Smooth muscle cell (in vitro differentiated cells): ENCODE measurements at regions not wholly inside any gene's neighbourhood (a gene's known extent, or its start where the extent isn't known, plus 50 kb on each side); places are given as distances from the start of the nearest gene placed in this dataset.

ENCODE experiments used
- DNase-seq: peaks from one replicate; lab custom pipeline; 2025; ENCODE audit not compliant: unreplicated experiment; lab: John Stamatoyannopoulos, UW
- H2AFZ ChIP-seq: fragments of 200-600 bp; sonication (generic); 2 replicates; pipeline ENCODE4 v1.6.0; 2016; ENCODE audit warnings: antibody characterized with exemption, low read depth, mild to moderate bottlenecking
- H3F3A ChIP-seq: fragments of 200-600 bp; sonication (generic); 2 replicates; pipeline ENCODE4 v1.6.0; 2017; ENCODE audit warnings: antibody characterized with exemption, low read depth
- H3K27ac ChIP-seq: fragments of 200-600 bp; sonication (generic); 2 replicates; pipeline ENCODE4 v1.5.1; 2016; ENCODE audit warnings: low read depth, mild to moderate bottlenecking
- H3K27me3 ChIP-seq: fragments of 200-600 bp; sonication (generic); 2 replicates; pipeline ENCODE4 v1.6.1; 2016; ENCODE audit warnings: low read depth, mild to moderate bottlenecking
- H3K36me3 ChIP-seq: fragments of 200-600 bp; sonication (generic); 2 replicates; pipeline ENCODE4 v1.5.1; 2016; ENCODE audit warnings: low read depth
- H3K4me1 ChIP-seq: fragments of 200-600 bp; sonication (generic); 2 replicates; pipeline ENCODE4 v1.5.1; 2016; ENCODE audit warnings: low read depth
- H3K4me2 ChIP-seq: fragments of 200-600 bp; sonication (generic); 2 replicates; pipeline ENCODE4 v1.6.0; 2016; ENCODE audit warnings: mild to moderate bottlenecking
- H3K4me3 ChIP-seq: fragments of 200-600 bp; sonication (generic); 2 replicates; pipeline ENCODE4 v1.5.1; 2016; ENCODE audit warnings: mild to moderate bottlenecking
- H3K79me2 ChIP-seq: fragments of 200-600 bp; sonication (generic); 2 replicates; pipeline ENCODE4 v1.6.0; 2016; ENCODE audit warnings: low read depth, mild to moderate bottlenecking
- H3K9ac ChIP-seq: fragments of 200-600 bp; sonication (generic); 2 replicates; pipeline ENCODE4 v1.6.0; 2016; ENCODE audit warnings: low read depth
- H3K9me3 ChIP-seq: fragments of 200-600 bp; sonication (generic); replicated peaks from 2 replicates; pipeline ENCODE4 v1.5.1; 2016; ENCODE audit warnings: low read depth
- H4K20me1 ChIP-seq: fragments of 200-600 bp; sonication (generic); 2 replicates; pipeline ENCODE4 v1.6.0; 2016; ENCODE audit warnings: low read depth
- CTCF ChIP-seq: fragments of 200-600 bp; sonication (generic); IDR thresholded peaks from 2 replicates; pipeline ENCODE4 v1.5.1; 2017; ENCODE audit warnings: borderline replicate concordance, mild to moderate bottlenecking, antibody characterized with exemption; ENCODE audit not compliant: insufficient read depth, poor library complexity, severe bottlenecking
- WGBS: methylation state at CpG from one replicate; pipeline ENCODE4 v1.1.7; 2016; ENCODE audit warnings: low lambda C conversion rate; 5-methylcytosine and 5-hydroxymethylcytosine counted together

GRCh38 chr6:14333556-14334305 lies 216.2 kb downstream of the CD83 start:
- WGBS, result 68% methylated on average over 5 of the region's 5 CpGs
- Histone ChIP-seq H3K36me3 (no peaks in the 10 kb centered on the region), H3K79me2 (no peaks in the 10 kb centered on the region), H3K4me2 (no peak overlapping the region), H3K9ac (no peak overlapping the region), H4K20me1 (no peaks in the 10 kb centered on the region), H2AFZ (no peak overlapping the region), H3K27ac (no peak overlapping the region), H3K4me3 (no peak overlapping the region), H3K4me1 (no peaks in the 10 kb centered on the region), H3K27me3 (no peaks in the 10 kb centered on the region), H3K9me3 (no peaks in the 10 kb centered on the region), H3F3A (no peaks in the 10 kb centered on the region)
- no peak for DNase-seq
- no peak for TF ChIP-seq CTCF

GRCh38 chr6:14335071-14335470 lies 217.5 kb downstream of the CD83 start:
- Histone ChIP-seq H3K9ac (no peak overlapping the region), H3K4me3 (no peak overlapping the region), H3K9me3 (no peaks in the 10 kb centered on the region), H3K4me2 (no peak overlapping the region), H4K20me1 (no peaks in the 10 kb centered on the region), H2AFZ (no peak overlapping the region), H3K36me3 (no peaks in the 10 kb centered on the region), H3K27ac (no peak overlapping the region), H3F3A (no peaks in the 10 kb centered on the region), H3K4me1 (no peaks in the 10 kb centered on the region), H3K79me2 (no peaks in the 10 kb centered on the region), H3K27me3 (peaks cover 3% of the 10 kb centered on the region)
- no peak for DNase-seq
- 95% methylated on average over 2 of the region's 2 CpGs for WGBS
- no peak for TF ChIP-seq CTCF

- Histone ChIP-seq H3K27me3 (peaks cover 3% of the 10 kb centered on the region), H3K4me3 (no peak overlapping the region), H2AFZ (no peak overlapping the region), H3K79me2 (no peaks in the 10 kb centered on the region), H4K20me1 (no peaks in the 10 kb centered on the region), H3K4me1 (no peaks in the 10 kb centered on the region), H3F3A (no peaks in the 10 kb centered on the region), H3K9me3 (no peaks in the 10 kb centered on the region), H3K4me2 (no peak overlapping the region), H3K36me3 (no peaks in the 10 kb centered on the region), H3K9ac (no peak overlapping the region), H3K27ac (no peak overlapping the region)
- 87% methylated on average over 3 of the region's 3 CpGs for WGBS
- TF ChIP-seq CTCF, result no peak
- DNase-seq, result no peak
Observed at GRCh38 chr6:14337152-14337551, 219.6 kb downstream of the CD83 start.

- H3K4me2 ChIP-seq, result no peak overlapping the region
- H3K36me3 ChIP-seq, result no peaks in the 10 kb centered on the region
- H3K9ac ChIP-seq, result no peak overlapping the region
- no peaks in the 10 kb centered on the region for H3K9me3 ChIP-seq
- no peaks in the 10 kb centered on the region for H3F3A ChIP-seq
- H2AFZ ChIP-seq, result no peak overlapping the region
- peaks cover 3% of the 10 kb centered on the region for H3K27me3 ChIP-seq
- H3K79me2 ChIP-seq, result no peaks in the 10 kb centered on the region
- WGBS, result 94% methylated on average over 1 of the region's 1 CpG
- no peaks in the 10 kb centered on the region for H4K20me1 ChIP-seq
- TF ChIP-seq CTCF, result no peak
- H3K27ac ChIP-seq, result no peak overlapping the region
- no peak for DNase-seq
- H3K4me3 ChIP-seq, result no peak overlapping the region
- H3K4me1 ChIP-seq, result no peaks in the 10 kb centered on the region
Observed at GRCh38 chr6:14339172-14339571, 221.6 kb downstream of the CD83 start.
